Activated CD4-positive, alpha-beta T cell treated with anti-CD3 and anti-CD28 coated beads, Interleukin-2, amount 50 U/mL, for 1 hour (primary cell): ENCODE measurements at regions not wholly inside any gene's neighbourhood (a gene's known extent, or its start where the extent isn't known, plus 50 kb on each side); places are given as distances from the start of the nearest gene placed in this dataset.

Experiments used
- DNase-seq: peaks from one replicate; pipeline ENCODE4 v3.0.0-alpha.2; 2020

DNA sequence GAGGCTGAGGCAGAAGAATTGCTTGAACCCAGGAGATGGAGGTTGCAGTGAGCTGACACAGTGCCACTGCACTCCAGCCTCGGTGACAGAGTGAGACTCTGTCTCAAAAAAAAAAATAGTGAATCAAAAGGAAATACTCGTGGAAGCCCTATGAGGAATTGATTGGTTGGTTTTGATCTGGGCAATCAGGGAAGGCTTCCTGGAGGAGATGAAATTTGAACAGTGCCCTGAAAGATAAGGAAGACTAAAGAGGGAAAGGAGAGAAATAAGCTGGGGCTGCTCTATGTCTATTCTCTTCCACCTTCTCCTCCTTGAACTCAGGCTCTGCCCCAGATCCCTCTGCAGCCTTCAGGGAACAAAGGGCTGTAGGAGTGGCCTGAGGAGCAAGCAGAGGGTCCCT lies 54.1 kb downstream of the IRF2BPL start:
- DNase-seq: no peak

DNA sequence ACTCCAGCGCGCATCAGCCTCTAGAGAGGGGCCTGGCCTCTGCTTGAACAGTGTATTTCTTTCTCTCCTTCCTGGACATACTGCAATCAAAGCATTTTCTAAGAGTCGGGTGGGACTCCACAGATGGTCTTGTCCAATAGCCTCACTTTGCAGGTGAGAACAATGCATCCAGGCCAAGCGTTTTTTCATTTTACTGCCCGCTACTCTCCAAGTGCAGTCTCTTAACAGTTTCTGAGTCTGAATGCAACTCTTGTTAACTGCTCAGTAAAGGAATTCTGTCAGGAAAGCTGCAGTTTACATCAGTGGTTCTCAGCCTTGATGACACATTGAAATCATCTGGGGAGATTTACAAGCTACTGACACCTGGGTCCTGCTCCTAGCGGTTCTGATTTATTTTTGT lies 57.0 kb downstream of the IRF2BPL start:
- no peak for DNase-seq

- no peak for DNase-seq
These were observed 59.9 kb downstream of the IRF2BPL start for GRCh38 chr14:76968621-76969063.

GRCh38 chr14:76967788-76968187 lies 60.7 kb downstream of the IRF2BPL start:
- no peak for DNase-seq

GRCh38 chr14:76965232-76965631 lies 63.3 kb downstream of the IRF2BPL start:
- no peak for DNase-seq

DNA sequence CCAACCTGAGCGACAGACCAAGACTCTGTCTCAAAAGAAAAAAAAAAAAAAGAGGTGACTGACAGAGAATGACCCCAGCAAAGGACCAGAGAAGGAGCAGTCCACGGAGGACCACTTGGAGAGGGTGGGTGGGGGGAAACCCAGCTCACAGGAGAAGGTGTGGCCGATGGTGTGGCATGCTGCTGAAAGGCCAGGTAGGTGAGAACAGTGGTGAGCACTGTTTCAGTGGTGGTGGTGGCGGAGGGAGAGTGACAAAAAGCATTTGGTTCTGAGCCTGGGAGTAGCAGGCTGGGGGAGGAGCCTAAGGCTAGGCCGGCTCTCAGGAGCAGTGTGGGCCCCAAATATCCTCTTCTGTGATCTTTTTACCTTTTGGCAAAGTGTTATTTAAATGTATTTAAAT lies 63.8 kb downstream of the IRF2BPL start:
- DNase-seq: no peak

DNA sequence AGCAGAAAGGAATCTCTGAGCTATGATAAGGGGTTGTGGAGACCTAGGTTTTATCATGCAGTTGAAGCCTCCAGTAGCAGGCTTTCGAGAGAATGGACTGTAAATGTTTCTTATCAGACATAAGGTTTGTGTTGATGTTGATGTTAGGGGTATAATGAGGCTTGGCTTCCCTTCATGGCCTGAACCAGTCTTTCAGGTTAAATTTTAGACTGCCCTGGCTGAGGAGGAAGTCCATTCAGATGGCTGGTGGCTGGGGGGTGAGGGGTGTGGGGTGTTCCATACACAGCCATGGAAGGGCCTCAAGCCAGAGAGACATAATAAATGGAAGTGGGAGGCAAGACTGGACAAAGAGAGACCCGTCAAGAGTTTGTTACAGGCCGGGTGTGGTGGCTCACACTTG lies 65.1 kb downstream of the IRF2BPL start:
- no peak for DNase-seq

DNA sequence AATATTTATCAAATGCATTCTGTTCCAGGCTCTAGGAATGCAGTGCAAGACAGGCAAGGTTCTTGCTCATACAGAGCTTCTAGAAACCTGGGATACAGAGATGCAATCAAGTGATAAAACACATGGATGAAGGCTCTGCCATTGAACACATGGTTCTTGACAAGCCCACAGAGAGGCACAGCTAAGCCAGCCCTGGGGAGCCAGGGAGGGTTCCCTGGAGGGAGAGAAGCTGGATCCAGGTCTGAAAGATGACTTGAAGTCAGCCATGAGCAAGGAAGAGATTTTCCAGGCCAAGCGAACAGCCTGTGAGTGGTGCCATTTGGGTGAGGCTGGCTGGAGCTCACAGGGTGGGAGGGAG lies 66.2 kb downstream of the IRF2BPL start:
- no peak for DNase-seq

GRCh38 chr14:76961631-76962302 lies 66.7 kb downstream of the IRF2BPL start:
- peak; percentile 93 for DNase-seq

GRCh38 chr14:76958980-76959710 lies 69.4 kb downstream of the IRF2BPL start:
- no peak for DNase-seq

DNA sequence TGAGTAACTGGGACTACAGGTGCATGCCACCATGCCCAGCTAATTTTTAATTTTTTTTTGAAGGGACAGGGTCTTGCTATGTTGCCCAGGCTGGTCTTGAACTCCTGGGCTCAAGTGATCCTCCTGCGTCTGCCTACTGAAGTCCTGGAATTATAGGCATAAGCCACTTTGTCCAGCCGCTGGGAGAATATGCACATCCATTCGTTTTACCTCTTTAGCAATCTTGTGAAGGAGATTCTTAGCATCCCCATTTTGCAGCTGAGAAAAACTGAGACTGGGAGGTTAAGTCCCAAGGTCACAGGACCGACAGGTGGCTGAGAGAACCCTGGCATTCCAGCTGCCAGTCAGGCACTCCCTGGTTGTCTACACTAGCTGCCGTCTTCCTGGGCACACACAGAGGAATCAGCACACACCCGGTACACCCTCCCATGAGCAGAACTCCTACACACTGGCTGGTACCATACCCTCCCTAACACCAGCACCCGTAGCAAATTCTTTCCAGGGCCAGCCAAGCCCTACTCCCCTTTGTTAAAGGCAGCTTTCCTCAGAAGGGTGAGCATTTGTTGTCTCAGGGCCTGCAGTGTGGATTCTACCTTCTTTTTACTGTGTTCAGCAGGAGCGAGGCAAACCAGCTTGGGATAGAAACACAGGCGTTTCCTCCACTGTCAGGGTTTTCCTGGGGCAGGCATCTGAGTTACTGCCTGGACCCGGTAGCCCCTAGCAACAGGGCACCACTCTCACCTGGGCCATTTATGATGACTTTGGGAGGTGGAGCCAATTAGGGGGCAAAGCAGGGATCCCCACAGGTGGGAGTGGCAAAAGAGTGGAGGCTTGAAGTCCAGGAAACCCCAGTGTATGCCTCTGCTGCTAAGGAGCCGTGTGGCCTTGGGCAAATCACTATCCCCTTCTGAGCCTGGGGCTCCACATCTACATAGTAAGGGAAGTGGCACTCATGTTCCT lies 70.2 kb downstream of the IRF2BPL start:
- DNase-seq: no peak

DNA sequence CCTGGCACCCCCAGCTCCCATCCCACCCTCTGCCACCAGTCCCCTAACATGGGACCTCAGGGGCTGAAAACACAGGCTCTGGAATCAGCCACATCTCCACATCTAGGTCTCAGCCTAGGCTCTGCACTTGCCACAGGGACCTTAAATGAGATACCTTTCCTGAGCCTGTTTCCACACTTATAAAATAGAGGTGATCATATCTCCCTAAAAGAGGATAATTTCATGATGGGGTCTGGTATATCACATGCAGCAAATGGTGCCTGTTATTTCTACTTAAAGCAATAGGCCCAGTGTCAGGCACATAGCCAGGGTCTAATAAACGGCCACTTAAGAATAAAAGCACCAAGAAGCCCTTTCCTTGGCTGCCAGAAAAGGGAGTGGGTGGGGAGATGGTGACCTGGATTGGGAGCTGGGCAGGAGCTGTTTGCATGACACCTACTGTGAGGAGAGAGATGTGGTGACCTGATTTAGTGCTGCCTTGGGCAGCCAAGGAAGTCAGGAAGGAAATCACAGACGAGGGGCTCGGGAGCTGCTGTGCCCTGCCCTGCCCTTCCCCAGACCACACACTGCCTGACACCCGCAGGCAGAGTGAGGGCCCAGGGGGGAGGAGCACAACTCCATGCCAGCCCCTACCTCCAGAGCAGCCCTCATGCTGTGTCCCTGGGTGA lies 71.2 kb downstream of the IRF2BPL start:
- no peak for DNase-seq

GRCh38 chr14:76956316-76957090 lies 72.0 kb downstream of the IRF2BPL start:
- DNase-seq: peak; percentile 86

- DNase-seq: peak; percentile 49
These were observed 72.8 kb downstream of the IRF2BPL start for GRCh38 chr14:76955575-76956315.

DNA sequence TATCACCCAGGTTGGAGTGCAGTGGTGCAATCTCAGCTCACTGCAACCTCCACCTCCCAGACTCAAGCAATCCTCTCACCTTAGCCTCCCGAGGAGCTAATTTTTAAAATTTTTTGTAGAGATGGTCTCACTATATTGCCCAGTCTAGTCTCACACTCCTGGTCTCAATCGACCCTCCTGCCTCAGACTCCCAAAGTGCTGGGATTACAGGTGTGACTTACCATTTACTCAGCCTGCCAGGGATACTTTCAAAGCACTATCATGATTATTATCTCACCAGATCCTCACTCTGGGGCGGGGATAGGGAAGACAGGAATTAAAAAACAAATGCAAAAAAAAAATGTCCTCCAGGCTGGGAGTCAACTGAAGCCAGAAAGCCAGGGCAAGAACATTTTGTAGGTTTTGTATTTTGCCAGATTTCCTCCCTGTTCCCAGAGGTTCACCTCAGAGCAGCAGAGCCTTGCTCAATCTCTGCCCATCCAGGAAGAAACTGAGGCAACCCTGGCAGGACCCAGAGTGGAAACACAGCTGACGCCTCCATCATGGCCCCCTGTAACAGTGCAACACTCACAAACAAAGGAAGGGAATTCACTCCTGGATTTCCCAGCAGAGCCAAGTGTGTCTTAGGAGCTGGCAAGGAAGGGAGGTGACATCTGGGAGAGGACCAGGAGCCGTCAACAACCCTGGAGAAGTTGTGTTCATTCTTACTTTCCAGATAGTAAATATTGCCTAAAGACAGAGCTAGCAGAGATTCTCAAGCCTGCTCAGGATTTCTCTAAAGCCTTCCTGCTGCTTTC lies 73.9 kb downstream of the IRF2BPL start:
- no peak for DNase-seq

GRCh38 chr14:76953311-76953945 lies 75.1 kb downstream of the IRF2BPL start:
- peak; percentile 43 for DNase-seq

GRCh38 chr14:76951166-76951565 lies 77.3 kb downstream of the IRF2BPL start:
- no peak for DNase-seq

- DNase-seq: no peak
These were observed 78.2 kb downstream of the IRF2BPL start for GRCh38 chr14:76950055-76951020.

DNA sequence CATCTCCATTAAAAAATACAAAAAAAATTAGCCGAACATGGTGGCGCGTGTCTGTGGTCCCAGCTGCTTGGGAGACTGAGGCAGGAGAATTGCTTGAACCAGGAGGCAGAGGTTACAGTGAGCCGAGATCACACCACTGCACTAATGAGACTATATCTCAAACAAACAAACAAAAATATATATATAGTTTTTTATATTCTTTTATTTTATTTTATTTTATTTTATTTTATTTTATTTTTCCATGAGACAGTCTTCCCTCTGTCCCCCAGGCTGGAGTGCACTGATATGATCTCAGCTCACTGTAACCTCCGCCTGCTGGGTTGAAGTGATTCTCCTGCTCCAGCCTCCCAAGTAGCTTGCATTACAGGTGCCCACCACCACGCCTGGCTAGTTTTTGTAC lies 79.5 kb downstream of the IRF2BPL start:
- no peak for DNase-seq
